ENCODE measurements at regions not wholly inside any gene's neighbourhood (a gene's known extent, or its start where the extent isn't known, plus 50 kb on each side); places are given as distances from the start of the nearest gene placed in this dataset.
A peak's percentile ranks its signal among the peaks of the same experiment; 100 is the strongest.

GRCh38 chr15:81869161-81869954 is 176.5 kb downstream of the MEX3B start:
- H3K4me3 ChIP-seq, result peak overlapping the region; percentile 50
- no peaks in the 10 kb centered on the region for H4K20me1 ChIP-seq (replicated peaks; ENCODE audit: control insufficient read depth, insufficient read depth, low read length)
- H3K36me3 ChIP-seq (ENCODE audit: control insufficient read depth, insufficient read depth, low read length), result no peaks in the 10 kb centered on the region
- no peaks in the 10 kb centered on the region for H3K9me1 ChIP-seq (ENCODE audit: control insufficient read depth, insufficient read depth, low read length)
- peak overlapping the region; percentile 67 to 77; a peak in 3 of 4 replicates for H3K9ac ChIP-seq (ENCODE audit: insufficient read depth in 1 of 2, low read depth in 2 of 2, low read length in 2 of 2)
- in situ Hi-C loops (cut with MboI) (no loop called here), intact Hi-C loops (cut with micrococcal nuclease) (no loop called here)
- WGBS (ENCODE audit: insufficient coverage, low coverage, missing lambda C conversion rate), result 46% methylated on average over 8 of the region's 10 CpGs
- ATAC-seq, result peak; percentile 68
- peak overlapping the region; percentile 95 for H3K4me2 ChIP-seq (ENCODE audit: insufficient read depth, low read length)
- FAIRE-seq, result no peak
- BruUV-seq (replicated peaks), result TSS peak; percentile 17
- H3K27me3 ChIP-seq (ENCODE audit: control insufficient read depth in 2 of 2, insufficient read depth in 2 of 2, low read length in 2 of 2), result no peaks in the 10 kb centered on the region
- peak in 1 of 4 experiments; percentile 11 for DNase-seq (ENCODE audit: extremely low read depth in 1 of 4, low spot score in 3 of 4)
- ChIA-PET POLR2A (interaction anchor here (1.0 kb wide), 1 partner anchor 18 kb away, joined by 4 read pairs; no protein-coding TSS in a partner anchor), CTCF (ENCODE audit: low intra/inter-chr PET ratio) (no interaction called here)
- H3K79me2 ChIP-seq (ENCODE audit: control insufficient read depth, insufficient read depth, low read length), result peaks cover 16% of the 10 kb centered on the region
- peaks cover 0 to 7% of the 10 kb centered on the region in 2 experiments; a peak in 2 of 5 replicates for H3K4me1 ChIP-seq (replicated peaks in 1 of 2; ENCODE audit: control insufficient read depth in 2 of 2, insufficient read depth in 2 of 2, low read length in 2 of 2)
- TF ChIP-seq PATZ1 (CRISPR knock-in tag; IDR thresholded peaks at IDR 0.05; ENCODE audit: borderline replicate concordance) (no peak), EP300 (IDR thresholded peaks at IDR 0.05; ENCODE audit: low read length) (no peak), ZNF695 (CRISPR knock-in tag; IDR thresholded peaks at IDR 0.05) (no peak), ATF1 (CRISPR knock-in tag; IDR thresholded peaks at IDR 0.05) (no peak), ATF1 (tag; IDR thresholded peaks at IDR 0.05) (no peak), C11orf30 (IDR thresholded peaks at IDR 0.05; ENCODE audit: low read depth) (no peak), NFIC (IDR thresholded peaks at IDR 0.05) (no peak), ZNF830 (CRISPR knock-in tag; IDR thresholded peaks at IDR 0.05) (no peak), HOMEZ (CRISPR knock-in tag; IDR thresholded peaks at IDR 0.05) (no peak), NELFE (IDR thresholded peaks at IDR 0.05; ENCODE audit: insufficient read depth, insufficient read length) (no peak), ZHX1 (conservative IDR thresholded peaks at IDR 0.05; ENCODE audit: low read length) (no peak)
- H3K9me3 ChIP-seq (replicated peaks; ENCODE audit: control insufficient read depth, insufficient read depth, low read depth, low read length), result no peaks in the 10 kb centered on the region
- H2AFZ ChIP-seq (ENCODE audit: low read depth, low read length), result 0 out of 2 replicates have a peak overlapping the region, but pooled peaks have one; percentile 99
- H3K27ac ChIP-seq (ENCODE audit: extremely low read depth, low read depth, low read length), result no peak overlapping the region
